IMR-90 (cell line): ENCODE measurements at regions not wholly inside any gene's neighbourhood (a gene's known extent, or its start where the extent isn't known, plus 50 kb on each side); places are given as distances from the start of the nearest gene placed in this dataset.

ENCODE experiments used
- ATAC-seq: fragments of 200-7000 bp; cut with Tn5 transposase; 2 replicates; pipeline ENCODE4 v1.9.1; 2020; ENCODE audit warnings: low read depth, mild to moderate bottlenecking, moderate library complexity
- BruUV-seq: library from RNA; stranded (reverse); fragments of 400-500 nt; replicated peaks from 2 replicates; lab custom pipeline; 2021; lab: Mats Ljungman, UMichigan
- CTCF ChIA-PET: fragments of 300-600 bp; formaldehyde crosslinking; extraction: SDS; loops from one replicate; lab custom pipeline; 2021; ENCODE audit warnings: antibody characterized with exemption; lab: Yijun Ruan, JAX
- POLR2A ChIA-PET: fragments of 300-600 bp; sonication (Branson Sonifier 250); formaldehyde crosslinking; loops from one replicate; lab custom pipeline; 2022; ENCODE audit warnings: antibody characterized with exemption; ENCODE audit not compliant: unreplicated experiment; lab: Charles Lee
- DNase-seq: peaks from one replicate; pipeline ENCODE4 v3.0.0; 2013
- H2AFZ ChIP-seq: replicated peaks from 2 replicates; pipeline ENCODE3; 2013; ENCODE audit warnings: low read length, mild to moderate bottlenecking; ENCODE audit not compliant: poor library complexity
- H2AK5ac ChIP-seq: 2 replicates; pipeline ENCODE4 v1.6.1; 2013; ENCODE audit warnings: low read depth, low read length, inconsistent platforms
- H2AK9ac ChIP-seq: replicated peaks from 2 replicates; pipeline ENCODE3; 2013; ENCODE audit warnings: mild to moderate bottlenecking, low read depth, low read length, moderate library complexity; ENCODE audit not compliant: poor library complexity
- H2BK120ac ChIP-seq: 2 replicates; pipeline ENCODE4 v1.6.1; 2013; ENCODE audit warnings: low read depth, low read length, inconsistent platforms
- H2BK15ac ChIP-seq: 3 replicates; pipeline ENCODE4 v1.6.1; 2013; ENCODE audit warnings: low read depth, low read length, inconsistent platforms
- H2BK20ac ChIP-seq: 2 replicates; pipeline ENCODE4 v1.6.1; 2013; ENCODE audit warnings: low read depth, mild to moderate bottlenecking, inconsistent platforms, low read length, moderate library complexity
- H2BK5ac ChIP-seq: 2 replicates; pipeline ENCODE4 v1.6.1; 2013; ENCODE audit warnings: mild to moderate bottlenecking, low read depth, low read length, inconsistent platforms; ENCODE audit not compliant: poor library complexity, severe bottlenecking
- H3K14ac ChIP-seq: replicated peaks from 2 replicates; pipeline ENCODE4 v1.6.1; 2013; ENCODE audit warnings: low read depth, low read length, inconsistent platforms
- H3K18ac ChIP-seq: 2 replicates; pipeline ENCODE4 v1.6.1; 2013; ENCODE audit warnings: low read depth, low read length, control low read depth
- H3K23ac ChIP-seq: 2 replicates; pipeline ENCODE4 v1.6.1; 2013; ENCODE audit warnings: low read depth, low read length, inconsistent platforms
- H3K27ac ChIP-seq: 2 replicates; pipeline ENCODE4 v1.5.1; 2013; ENCODE audit warnings: mild to moderate bottlenecking, control low read depth, low read length; ENCODE audit not compliant: insufficient read depth
- H3K27me3 ChIP-seq: 2 replicates; pipeline ENCODE4 v1.6.1; 2013; ENCODE audit warnings: low read length; ENCODE audit not compliant: control insufficient read depth, insufficient read depth
- H3K36me3 ChIP-seq: 2 replicates; pipeline ENCODE4 v1.6.1; 2013; ENCODE audit warnings: low read length, mixed read lengths; ENCODE audit not compliant: control insufficient read depth, insufficient read depth
- H3K4ac ChIP-seq: 2 replicates; pipeline ENCODE4 v1.6.1; 2013; ENCODE audit warnings: low read depth, low read length, inconsistent platforms
- H3K4me1 ChIP-seq: 2 replicates; pipeline ENCODE4 v1.6.1; 2013; ENCODE audit warnings: low read length, mixed read lengths; ENCODE audit not compliant: control insufficient read depth, insufficient read depth
- H3K4me2 ChIP-seq: 2 replicates; pipeline ENCODE4 v1.6.1; 2013; ENCODE audit warnings: low read depth, mild to moderate bottlenecking, control low read depth, low read length, moderate library complexity
- H3K4me3 ChIP-seq: 2 replicates; pipeline ENCODE4 v1.5.1; 2013; ENCODE audit warnings: low read depth, mild to moderate bottlenecking, control low read depth, low read length, moderate library complexity; ENCODE audit not compliant: insufficient read depth
- H3K56ac ChIP-seq: 2 replicates; pipeline ENCODE4 v1.6.1; 2013; ENCODE audit warnings: low read length, inconsistent platforms; ENCODE audit not compliant: insufficient read depth; ENCODE audit errors: extremely low read depth
- H3K79me1 ChIP-seq, 2 experiments: 2 replicates each; pipeline ENCODE4 v1.6.1; 2013; ENCODE audit warnings: low read length in 2 of 2, inconsistent platforms in 1 of 2, low read depth in 1 of 2
- H3K9ac ChIP-seq: 2 replicates; pipeline ENCODE4 v1.6.1; 2013; ENCODE audit warnings: low read depth, low read length, control low read depth
- H3K9me1 ChIP-seq: 2 replicates; pipeline ENCODE4 v1.6.1; 2013; ENCODE audit warnings: low read length, inconsistent platforms; ENCODE audit not compliant: insufficient read depth
- H3K9me3 ChIP-seq: 2 replicates; pipeline ENCODE4 v1.6.1; 2013; ENCODE audit warnings: low read length; ENCODE audit not compliant: control insufficient read depth, insufficient read depth
- H4K20me1 ChIP-seq: 2 replicates; pipeline ENCODE4 v1.6.1; 2013; ENCODE audit warnings: low read length, inconsistent platforms; ENCODE audit not compliant: insufficient read depth
- H4K5ac ChIP-seq: 2 replicates; pipeline ENCODE4 v1.6.1; 2013; ENCODE audit warnings: mild to moderate bottlenecking, low read depth, low read length, control low read depth
- H4K8ac ChIP-seq, 2 experiments: 2 replicates each; pipeline ENCODE4 v1.6.1; 2013; ENCODE audit warnings: low read depth in 2 of 2, low read length in 2 of 2, control low read depth in 1 of 2, inconsistent platforms in 1 of 2
- H4K91ac ChIP-seq: 2 replicates; pipeline ENCODE4 v1.6.1; 2013; ENCODE audit warnings: low read depth, low read length, inconsistent platforms; ENCODE audit not compliant: insufficient read depth
- CEBPB ChIP-seq: IDR thresholded peaks from 2 replicates; pipeline ENCODE4 v1.6.1; 2012; ENCODE audit warnings: low read depth, low read length, improper control_type of control experiment
- ELK1 ChIP-seq: fragments of 150-350 bp; IDR thresholded peaks from 2 replicates; pipeline ENCODE4 v1.6.1; 2016; ENCODE audit warnings: low read depth, mild to moderate bottlenecking, low read length, moderate library complexity, borderline replicate concordance
- FOS ChIP-seq: fragments of 150-350 bp; IDR thresholded peaks from 2 replicates; pipeline ENCODE4 v1.6.1; 2016; ENCODE audit warnings: low read depth, low read length
- MAFK ChIP-seq: IDR thresholded peaks from 2 replicates; pipeline ENCODE4 v1.6.1; 2012; ENCODE audit warnings: low read depth, low read length, improper control_type of control experiment
- MXI1 ChIP-seq: IDR thresholded peaks from 2 replicates; pipeline ENCODE4 v1.6.1; 2012; ENCODE audit warnings: low read depth, mild to moderate bottlenecking, low read length, moderate library complexity, borderline replicate concordance
- WGBS, 2 experiments: methylation state at CpG; one replicate each; pipeline versions ENCODE4 v1.1.5 to v1.1.7; 2013; ENCODE audit warnings: missing lambda C conversion rate in 2 of 2; ENCODE audit not compliant: insufficient read length in 1 of 2; ENCODE audit errors: extremely low coverage in 2 of 2; 5-methylcytosine and 5-hydroxymethylcytosine counted together
- dilution Hi-C: fragments of 300-500 bp; cut with HindIII; formaldehyde crosslinking; loops from one replicate; pipeline ENCODE4 v1.14.3; 2018; ENCODE audit warnings: low sequenced_read_pairs; ENCODE audit not compliant: unreplicated experiment
- in situ Hi-C: fragments of 300-500 bp; cut with MboI; formaldehyde crosslinking; loops from 3 replicates; pipeline ENCODE4 v1.14.3; 2019; ENCODE audit warnings: low sequenced_read_pairs, inconsistent platforms, mixed read lengths
- intact Hi-C: fragments of 100-400 bp; cut with micrococcal nuclease; formaldehyde crosslinking; loops from 2 replicates; pipeline ENCODE4 v1.10.0; 2022

DNA sequence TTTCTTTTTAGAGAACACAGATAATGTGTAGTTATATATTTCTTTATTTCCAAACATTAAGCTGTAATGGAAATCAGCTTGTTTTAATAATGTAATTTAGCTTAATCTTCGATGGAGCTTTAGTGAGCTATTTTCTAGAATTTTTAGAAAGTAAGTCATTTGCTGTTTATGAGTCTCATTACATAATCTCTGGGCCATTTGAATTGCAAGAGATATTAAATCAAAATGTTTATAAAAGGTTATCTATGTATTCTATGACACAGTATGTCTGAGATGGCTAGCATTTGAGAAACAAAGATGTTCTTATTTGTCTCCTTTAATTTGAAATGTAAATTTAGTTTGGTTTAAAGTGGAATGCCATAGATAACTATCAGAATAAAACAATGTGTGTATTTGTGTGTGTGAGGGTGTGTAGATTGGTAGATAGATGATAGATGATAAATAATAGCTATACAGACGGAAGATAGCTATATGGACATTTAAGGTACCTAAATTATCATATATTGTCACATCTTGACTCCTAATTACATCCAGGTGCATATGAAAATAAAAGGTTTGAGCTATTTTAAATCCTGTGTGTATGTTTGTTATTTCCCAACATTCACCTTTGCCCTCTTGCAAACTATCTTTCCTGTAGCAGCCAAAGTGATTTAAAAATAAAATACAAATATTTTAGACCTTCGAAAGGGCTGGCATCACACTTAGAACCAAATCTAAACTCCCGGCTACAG lies 478.0 kb upstream of the KLF6 start:
- CTCF ChIA-PET, result interaction anchor here (0.5 kb wide), 1 partner anchor 508 kb away, joined by 3 read pairs; no protein-coding TSS in a partner anchor

More for the DNA sequence above, 478.0 kb upstream of the KLF6 start:
- POLR2A ChIA-PET, result no interaction called here
- WGBS, 2 experiments, result 71% methylated on average over 1 of the region's 4 CpGs; no CpG with 5 or more reads in 1 of the 2 experiments
- H2AK5ac ChIP-seq, result peak overlapping the region; percentile 29
- peaks cover 10% of the 10 kb centered on the region for H3K9me1 ChIP-seq
- peak overlapping the region; percentile 52; the same call in 1 of the 2 replicates for H2BK20ac ChIP-seq
- BruUV-seq, result no TSS peak
- no peak overlapping the region for H3K14ac ChIP-seq
- H3K36me3 ChIP-seq, result no peaks in the 10 kb centered on the region
- intact Hi-C loops, result no loop called here
- no peak for DNase-seq
- H3K4me2 ChIP-seq, result no peak overlapping the region
- H2AK9ac ChIP-seq, result no peak overlapping the region
- no peak overlapping the region for H3K56ac ChIP-seq
- TF ChIP-seq FOS, result no peak
- TF ChIP-seq MAFK, result no peak
- TF ChIP-seq CEBPB, result 0 out of 2 replicates have a peak, but pooled peaks have one; percentile 0
- TF ChIP-seq ELK1, result no peak
- TF ChIP-seq MXI1, result no peak
- H3K4ac ChIP-seq, result no peak overlapping the region
- H3K27me3 ChIP-seq, result no peaks in the 10 kb centered on the region
- no peak overlapping the region for H3K4me3 ChIP-seq
- no peaks in the 10 kb centered on the region; a peak in 1 of 4 replicates for H3K79me1 ChIP-seq
- 0 out of 3 replicates have a peak overlapping the region, but pooled peaks have one; percentile 25 for H2BK15ac ChIP-seq
- no peak overlapping the region for H3K23ac ChIP-seq
- ATAC-seq, result no peak
- dilution Hi-C loops, result no loop called here
- in situ Hi-C loops, result loop anchor here (25.0 kb wide), 1 partner anchor 499 kb away; no protein-coding TSS in a partner anchor
- H4K5ac ChIP-seq, result no peak overlapping the region; the same call in 1 of the 2 replicates
- no peak overlapping the region for H3K27ac ChIP-seq
- H3K9ac ChIP-seq, result no peak overlapping the region
- H3K9me3 ChIP-seq, result no peaks in the 10 kb centered on the region
- 0 out of 4 replicates have a peak overlapping the region, but pooled peaks of 1 of the 2 experiments have one; percentile 38 for H4K8ac ChIP-seq
- peak overlapping the region; percentile 56; the same call in 1 of the 2 replicates for H2BK120ac ChIP-seq
- H2BK5ac ChIP-seq, result no peak overlapping the region
- H3K18ac ChIP-seq, result 0 out of 2 replicates have a peak overlapping the region, but pooled peaks have one; percentile 14
- peak overlapping the region; percentile 47 for H2AFZ ChIP-seq
- no peak overlapping the region for H4K91ac ChIP-seq
- H4K20me1 ChIP-seq, result no peaks in the 10 kb centered on the region
- H3K4me1 ChIP-seq, result peaks cover 15% of the 10 kb centered on the region
